Activated T-cell treated with anti-CD3 and anti-CD28 coated beads, Interleukin-2, amount 50 U/mL, for 24 hours (primary cell): ENCODE measurements at regions not wholly inside any gene's neighbourhood (a gene's known extent, or its start where the extent isn't known, plus 50 kb on each side); places are given as distances from the start of the nearest gene placed in this dataset.
"Not testable (repeated sequence)": the region's sequence is repeated elsewhere in the genome, so short reads cannot be mapped to it uniquely, and the experiment has no call there.

ENCODE experiments used
- DNase-seq: peaks from one replicate; pipeline ENCODE4 v3.0.0-alpha.2; 2020
- H3K27ac Mint-ChIP-seq: 2 replicates; pipeline ENCODE4 v1.8.0; 2020; ENCODE audit warnings: mild to moderate bottlenecking, mixed read lengths
- H3K27me3 Mint-ChIP-seq: 2 replicates; pipeline ENCODE4 v1.8.0; 2020; ENCODE audit warnings: mixed read lengths
- H3K36me3 Mint-ChIP-seq: 2 replicates; pipeline ENCODE4 v1.8.0; 2020; ENCODE audit warnings: low read depth, mixed read lengths
- H3K4me1 Mint-ChIP-seq: 2 replicates; pipeline ENCODE4 v1.8.0; 2020; ENCODE audit warnings: low read depth, mixed read lengths
- H3K4me3 Mint-ChIP-seq: 2 replicates; pipeline ENCODE4 v1.8.0; 2020; ENCODE audit warnings: mild to moderate bottlenecking, moderate library complexity, mixed read lengths
- H3K9me3 Mint-ChIP-seq: 2 replicates; pipeline ENCODE4 v1.8.0; 2020; ENCODE audit warnings: mixed read lengths

GRCh38 chr1:196160066-196160795 is 448.0 kb downstream of the KCNT2 start:
- H3K36me3 Mint-ChIP-seq = no peaks in the 10 kb centered on the region
- no peak overlapping the region for H3K27ac Mint-ChIP-seq
- no peaks in the 10 kb centered on the region for H3K4me1 Mint-ChIP-seq
- no peak for DNase-seq
- H3K27me3 Mint-ChIP-seq = no peaks in the 10 kb centered on the region
- no peak overlapping the region for H3K4me3 Mint-ChIP-seq
- H3K9me3 Mint-ChIP-seq = no peaks in the 10 kb centered on the region

DNA sequence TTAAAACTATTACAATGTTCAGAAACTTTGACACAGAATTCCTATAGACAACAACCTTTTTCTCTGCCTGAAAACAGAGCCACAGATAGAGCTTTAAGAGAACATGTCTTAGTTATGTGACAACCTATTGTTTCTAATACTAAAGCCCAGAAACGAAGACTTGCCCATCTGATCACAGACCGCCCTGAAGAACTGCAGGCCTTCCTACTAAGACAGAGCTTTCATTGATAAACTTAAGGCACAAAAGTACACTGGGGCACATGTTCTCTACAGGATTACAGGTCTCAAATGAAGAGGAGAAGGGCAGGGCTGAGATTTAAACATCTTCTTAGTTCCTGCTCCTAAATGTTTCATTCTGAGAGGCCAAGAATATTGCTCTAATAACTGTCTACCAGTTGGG is 452.7 kb downstream of the KCNT2 start:
- H3K4me1 Mint-ChIP-seq = no peaks in the 10 kb centered on the region
- no peaks in the 10 kb centered on the region for H3K36me3 Mint-ChIP-seq
- no peaks in the 10 kb centered on the region for H3K9me3 Mint-ChIP-seq

GRCh38 chr1:196152975-196153374 is 455.3 kb downstream of the KCNT2 start:
- no peaks in the 10 kb centered on the region for H3K36me3 Mint-ChIP-seq
- H3K27ac Mint-ChIP-seq = no peak overlapping the region
- no peaks in the 10 kb centered on the region for H3K9me3 Mint-ChIP-seq
- no peak overlapping the region for H3K4me3 Mint-ChIP-seq
- H3K27me3 Mint-ChIP-seq = no peaks in the 10 kb centered on the region
- DNase-seq = no peak
- no peaks in the 10 kb centered on the region for H3K4me1 Mint-ChIP-seq

More for the DNA sequence above, 452.7 kb downstream of the KCNT2 start:
- no peaks in the 10 kb centered on the region for H3K27me3 Mint-ChIP-seq
- no peak overlapping the region for H3K4me3 Mint-ChIP-seq
- H3K27ac Mint-ChIP-seq = no peak overlapping the region
- DNase-seq = no peak

DNA sequence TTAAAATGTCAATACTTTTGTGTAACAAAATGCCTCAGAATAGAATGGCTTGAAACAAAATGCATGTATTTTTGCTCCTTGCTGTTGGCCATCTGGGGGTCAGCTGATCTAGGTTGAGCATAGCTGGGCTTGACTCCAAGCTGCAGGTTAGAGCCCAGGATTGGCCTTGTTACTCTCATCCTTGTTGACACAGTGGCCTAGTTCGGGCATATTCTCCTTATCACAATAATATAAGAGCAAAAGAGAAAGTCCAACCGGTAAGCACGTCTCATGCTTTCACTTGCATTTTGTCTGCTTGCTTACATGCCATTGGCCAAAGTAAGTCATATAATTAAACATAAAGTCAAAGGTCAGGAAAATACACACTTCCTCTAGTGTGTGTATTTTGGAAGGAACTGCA is 456.2 kb downstream of the KCNT2 start:
- no peaks in the 10 kb centered on the region for H3K27me3 Mint-ChIP-seq
- no peaks in the 10 kb centered on the region for H3K36me3 Mint-ChIP-seq
- no peak overlapping the region for H3K27ac Mint-ChIP-seq
- no peak overlapping the region for H3K4me3 Mint-ChIP-seq
- H3K4me1 Mint-ChIP-seq = no peaks in the 10 kb centered on the region
- no peak for DNase-seq
- H3K9me3 Mint-ChIP-seq = no peaks in the 10 kb centered on the region

GRCh38 chr1:196148367-196148970 is 459.8 kb downstream of the KCNT2 start:
- no peaks in the 10 kb centered on the region for H3K4me1 Mint-ChIP-seq
- DNase-seq = no peak
- no peak overlapping the region for H3K27ac Mint-ChIP-seq
- H3K27me3 Mint-ChIP-seq = no peaks in the 10 kb centered on the region
- no peaks in the 10 kb centered on the region for H3K9me3 Mint-ChIP-seq
- no peak overlapping the region for H3K4me3 Mint-ChIP-seq
- no peaks in the 10 kb centered on the region for H3K36me3 Mint-ChIP-seq

- Mint-ChIP-seq H3K27me3 (no peaks in the 10 kb centered on the region), H3K4me3 (no peak overlapping the region)
Observed at GRCh38 chr1:196147530-196147929, 460.7 kb downstream of the KCNT2 start.

GRCh38 chr1:196145151-196145550 is 463.1 kb downstream of the KCNT2 start:
- H3K4me1 Mint-ChIP-seq, DNase-seq, H3K9me3 Mint-ChIP-seq: not testable (repeated sequence)

More at GRCh38 chr1:196147530-196147929, 460.7 kb downstream of the KCNT2 start:
- Mint-ChIP-seq H3K27ac (no peak overlapping the region), H3K36me3 (no peaks in the 10 kb centered on the region), H3K9me3 (no peaks in the 10 kb centered on the region), H3K4me1 (no peaks in the 10 kb centered on the region)
- DNase-seq = no peak

DNA sequence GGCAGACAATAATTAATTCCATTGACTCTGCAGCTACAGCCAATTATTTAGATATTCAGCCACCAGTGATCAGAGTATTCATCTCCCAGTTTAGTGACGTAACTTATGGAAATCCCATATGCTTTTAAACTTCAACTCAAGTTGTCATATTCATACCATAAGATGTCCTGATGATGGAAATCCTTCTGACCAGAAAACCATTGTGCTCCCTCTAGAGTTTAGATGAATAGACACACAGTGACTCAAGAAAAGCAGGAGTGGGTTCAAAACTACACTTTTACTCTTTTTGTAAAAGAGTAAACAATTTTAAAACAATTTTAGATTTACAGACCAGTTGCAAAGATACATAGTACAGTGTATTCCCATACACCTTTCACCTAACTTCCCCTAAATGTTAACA is 463.7 kb downstream of the KCNT2 start:
- Mint-ChIP-seq H3K36me3 (no peaks in the 10 kb centered on the region), H3K27ac (no peak overlapping the region), H3K4me3 (no peak overlapping the region), H3K9me3 (no peaks in the 10 kb centered on the region), H3K27me3 (no peaks in the 10 kb centered on the region), H3K4me1 (no peaks in the 10 kb centered on the region)
- no peak for DNase-seq

More at GRCh38 chr1:196145151-196145550, 463.1 kb downstream of the KCNT2 start:
- not testable (repeated sequence) for H3K4me3 Mint-ChIP-seq, H3K36me3 Mint-ChIP-seq, H3K27ac Mint-ChIP-seq, H3K27me3 Mint-ChIP-seq

DNA sequence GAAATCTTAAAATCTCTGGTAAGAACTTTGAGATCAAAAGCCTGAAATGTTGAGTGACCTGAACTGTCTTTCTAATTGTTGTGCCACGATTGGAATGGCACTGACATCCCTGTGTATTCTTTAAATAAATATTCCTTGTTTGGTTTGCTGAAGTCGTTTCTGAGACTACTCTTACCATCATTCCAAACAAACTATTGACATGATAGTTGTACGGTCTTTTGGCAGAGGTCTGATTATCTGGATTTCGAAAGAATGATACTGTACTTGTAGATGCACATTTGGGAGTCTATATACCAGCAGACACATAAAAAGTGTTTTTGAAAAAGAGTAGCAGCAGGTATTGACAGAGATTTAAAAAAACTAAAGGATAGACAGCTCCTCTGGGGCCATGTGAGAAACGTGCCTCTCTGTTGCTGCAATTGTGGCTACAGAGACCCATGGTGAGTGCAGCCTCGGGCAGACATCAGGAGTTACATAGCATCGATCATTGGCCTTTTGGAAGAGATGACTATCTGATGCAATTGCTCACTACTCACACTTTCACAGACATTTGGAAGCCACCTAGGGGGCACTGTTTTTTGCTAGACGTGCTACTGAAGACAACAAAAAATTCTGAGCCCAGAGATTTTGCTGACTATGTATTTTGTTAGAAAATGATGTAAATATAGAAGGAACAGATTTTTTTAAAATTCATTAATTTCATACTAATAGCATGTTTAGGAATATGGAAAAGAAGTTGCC is 464.5 kb downstream of the KCNT2 start:
- Mint-ChIP-seq H3K27me3 (no peaks in the 10 kb centered on the region), H3K36me3 (no peaks in the 10 kb centered on the region), H3K27ac (no peak overlapping the region), H3K4me1 (no peaks in the 10 kb centered on the region), H3K9me3 (no peaks in the 10 kb centered on the region), H3K4me3 (no peak overlapping the region)
- DNase-seq = no peak

- no peak overlapping the region for H3K4me3 Mint-ChIP-seq
- no peaks in the 10 kb centered on the region for H3K9me3 Mint-ChIP-seq
- no peak overlapping the region for H3K27ac Mint-ChIP-seq
- no peaks in the 10 kb centered on the region for H3K27me3 Mint-ChIP-seq
- no peaks in the 10 kb centered on the region for H3K36me3 Mint-ChIP-seq
- H3K4me1 Mint-ChIP-seq = no peaks in the 10 kb centered on the region
- no peak for DNase-seq
Observed at GRCh38 chr1:196142111-196142640, 466.1 kb downstream of the KCNT2 start.

DNA sequence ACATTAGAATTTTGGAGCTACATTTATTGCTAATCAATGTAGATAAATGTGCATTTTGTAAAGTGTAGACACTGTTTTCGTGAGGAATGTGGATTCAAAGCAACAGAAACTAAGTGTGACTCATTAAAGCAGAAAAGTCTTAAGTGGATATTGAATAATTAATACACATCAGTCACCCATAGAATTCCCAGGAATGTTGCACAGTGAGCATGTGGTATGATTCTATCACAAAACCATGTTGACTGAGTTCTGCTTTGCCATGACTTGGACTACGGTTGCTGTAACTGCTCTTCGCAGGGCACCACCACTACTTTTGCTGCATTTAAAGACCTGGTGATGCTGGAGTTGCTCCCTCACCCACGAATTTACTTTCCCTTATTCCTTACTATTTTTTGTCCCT is 471.8 kb downstream of the KCNT2 start:
- no peak for DNase-seq
- H3K27ac Mint-ChIP-seq = no peak overlapping the region
- H3K27me3 Mint-ChIP-seq = no peaks in the 10 kb centered on the region
- no peak overlapping the region for H3K4me3 Mint-ChIP-seq
- H3K4me1 Mint-ChIP-seq = no peaks in the 10 kb centered on the region
- H3K9me3 Mint-ChIP-seq = no peaks in the 10 kb centered on the region
- no peaks in the 10 kb centered on the region for H3K36me3 Mint-ChIP-seq

DNA sequence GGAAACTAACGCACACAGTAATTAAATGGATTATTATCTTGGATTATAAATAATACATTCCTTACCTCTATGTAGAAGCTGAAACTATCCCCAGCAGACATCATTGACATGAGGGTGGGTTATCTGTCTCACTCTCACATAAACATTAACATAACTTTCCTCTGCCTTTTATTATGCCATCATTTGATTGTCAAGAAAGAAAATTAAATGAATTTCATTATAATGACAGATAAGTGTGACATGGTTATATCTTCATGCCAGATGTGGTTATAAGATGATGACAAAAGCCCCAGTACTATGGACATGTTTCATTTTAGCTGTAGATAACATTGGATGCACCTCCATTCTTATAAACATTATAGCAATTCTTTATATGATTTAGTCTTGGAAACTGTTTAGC is 476.5 kb downstream of the KCNT2 start:
- no peaks in the 10 kb centered on the region for H3K36me3 Mint-ChIP-seq
- no peaks in the 10 kb centered on the region for H3K27me3 Mint-ChIP-seq
- no peak for DNase-seq
- H3K4me3 Mint-ChIP-seq = no peak overlapping the region
- no peak overlapping the region for H3K27ac Mint-ChIP-seq
- no peaks in the 10 kb centered on the region for H3K4me1 Mint-ChIP-seq
- H3K9me3 Mint-ChIP-seq = no peaks in the 10 kb centered on the region

- Mint-ChIP-seq H3K36me3 (no peaks in the 10 kb centered on the region), H3K27ac (no peak overlapping the region), H3K4me1 (no peaks in the 10 kb centered on the region), H3K4me3 (no peak overlapping the region), H3K9me3 (no peaks in the 10 kb centered on the region), H3K27me3 (no peaks in the 10 kb centered on the region)
- DNase-seq = no peak
Observed at GRCh38 chr1:196128835-196129234, 479.4 kb downstream of the KCNT2 start.

- Mint-ChIP-seq H3K4me3 (no peak overlapping the region), H3K9me3 (no peaks in the 10 kb centered on the region), H3K36me3 (no peaks in the 10 kb centered on the region), H3K27ac (no peak overlapping the region), H3K4me1 (no peaks in the 10 kb centered on the region), H3K27me3 (no peaks in the 10 kb centered on the region)
- no peak for DNase-seq
Observed at GRCh38 chr1:196121181-196121580, 487.1 kb downstream of the KCNT2 start.

DNA sequence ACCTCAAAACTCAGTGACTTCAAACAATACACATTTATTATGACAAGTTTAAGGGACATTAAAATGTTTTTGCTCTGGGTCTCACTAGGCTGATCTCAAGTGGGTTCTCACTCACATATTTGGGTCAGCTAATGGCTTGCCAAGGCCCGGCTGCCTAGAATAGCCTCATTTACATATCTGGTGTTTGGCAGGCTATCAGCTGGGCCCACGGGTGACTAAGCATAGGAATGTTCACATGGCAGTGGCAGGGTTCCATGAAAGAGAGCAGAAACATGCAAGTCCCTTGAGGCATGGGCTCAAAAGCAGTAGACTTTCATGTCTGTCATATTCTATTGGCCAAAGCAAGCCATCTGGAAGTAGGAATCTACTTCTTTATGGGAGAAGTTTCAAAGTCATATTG is 492.6 kb downstream of the KCNT2 start:
- H3K4me1 Mint-ChIP-seq = no peaks in the 10 kb centered on the region
- no peaks in the 10 kb centered on the region for H3K36me3 Mint-ChIP-seq
- H3K4me3 Mint-ChIP-seq = no peak overlapping the region
- H3K27ac Mint-ChIP-seq = no peak overlapping the region
- H3K9me3 Mint-ChIP-seq = no peaks in the 10 kb centered on the region
- DNase-seq = no peak
- H3K27me3 Mint-ChIP-seq = no peaks in the 10 kb centered on the region
